MCF 10A (cell line): ENCODE measurements at regions not wholly inside any gene's neighbourhood (a gene's known extent, or its start where the extent isn't known, plus 50 kb on each side); places are given as distances from the start of the nearest gene placed in this dataset.

Experiments
- BruUV-seq: library from RNA; stranded (reverse); fragments of 400-500 nt; replicated peaks from 2 replicates; lab custom pipeline; 2021; lab: Mats Ljungman, UMichigan
- CTCF ChIA-PET: fragments of 300-600 bp; sonication (Branson Sonifier 250); formaldehyde crosslinking; extraction: SDS; loops from one replicate; lab custom pipeline; 2021; ENCODE audit warnings: antibody characterized with exemption, inconsistent platforms; lab: Yijun Ruan, JAX
- POLR2A ChIA-PET: fragments of 300-600, 350-650 bp; sonication (Branson Sonifier 250); formaldehyde crosslinking; extraction: SDS; loops from one replicate; lab custom pipeline; 2020; ENCODE audit warnings: antibody characterized with exemption, inconsistent platforms; lab: Yijun Ruan, JAX
- DNase-seq: peaks from one replicate; pipeline ENCODE4 v3.0.0-alpha.2; 2018; ENCODE audit not compliant: unreplicated experiment
- H3K27ac Mint-ChIP-seq: one replicate; pipeline ENCODE4 v1.8.0; 2022; ENCODE audit warnings: mild to moderate bottlenecking, low read depth, mixed read lengths; ENCODE audit not compliant: unreplicated experiment
- H3K27me3 Mint-ChIP-seq: one replicate; pipeline ENCODE4 v1.8.0; 2022; ENCODE audit warnings: mixed read lengths; ENCODE audit not compliant: insufficient read depth, unreplicated experiment
- H3K36me3 Mint-ChIP-seq: one replicate; pipeline ENCODE4 v1.8.0; 2022; ENCODE audit warnings: mild to moderate bottlenecking, moderate library complexity, mixed read lengths; ENCODE audit not compliant: insufficient read depth, unreplicated experiment
- H3K4me1 Mint-ChIP-seq: one replicate; pipeline ENCODE4 v1.8.0; 2022; ENCODE audit warnings: mixed read lengths; ENCODE audit not compliant: insufficient read depth, unreplicated experiment
- H3K4me3 Mint-ChIP-seq: one replicate; pipeline ENCODE4 v1.8.0; 2022; ENCODE audit warnings: mild to moderate bottlenecking, moderate library complexity, mixed read lengths; ENCODE audit not compliant: unreplicated experiment
- H3K9me3 Mint-ChIP-seq: one replicate; pipeline ENCODE4 v1.8.0; 2022; ENCODE audit warnings: mixed read lengths; ENCODE audit not compliant: unreplicated experiment
- CTCF ChIP-seq: fragments of 200-600 bp; IDR thresholded peaks from one replicate; pipeline ENCODE4 v1.8.0; 2022; ENCODE audit warnings: antibody characterized with exemption, mild to moderate bottlenecking; ENCODE audit not compliant: unreplicated experiment
- intact Hi-C: fragments of 100-400 bp; cut with micrococcal nuclease; formaldehyde crosslinking; loops from 2 replicates; pipeline ENCODE4 v1.14.1; 2022

- no peak for DNase-seq
- Mint-ChIP-seq H3K36me3 (no peaks in the 10 kb centered on the region), H3K27me3 (no peaks in the 10 kb centered on the region), H3K4me1 (no peaks in the 10 kb centered on the region), H3K9me3 (no peaks in the 10 kb centered on the region), H3K4me3 (no peak overlapping the region), H3K27ac (no peak overlapping the region)
- intact Hi-C loops: no loop called here
- no TSS peak for BruUV-seq
- POLR2A ChIA-PET: no interaction called here
- no peak for TF ChIP-seq CTCF
- CTCF ChIA-PET: interaction anchor here (0.6 kb wide), 1 partner anchor 1030 kb away, joined by 3 read pairs; no protein-coding TSS in a partner anchor
These were observed 332.0 kb downstream of the NSUN3 start for GRCh38 chr3:94394885-94395284.

- no peak for DNase-seq
- no TSS peak for BruUV-seq
- Mint-ChIP-seq H3K4me3 (no peak overlapping the region), H3K4me1 (no peaks in the 10 kb centered on the region), H3K27me3 (no peaks in the 10 kb centered on the region), H3K9me3 (no peaks in the 10 kb centered on the region), H3K36me3 (no peaks in the 10 kb centered on the region), H3K27ac (no peak overlapping the region)
- ChIA-PET POLR2A (no interaction called here), CTCF (interaction anchor here (1.0 kb wide), 1 partner anchor 12 kb away, joined by 3 read pairs; no protein-coding TSS in a partner anchor)
- TF ChIP-seq CTCF: no peak
- intact Hi-C loops: no loop called here
These were observed 333.0 kb downstream of the NSUN3 start for GRCh38 chr3:94395851-94396250.

- DNase-seq: no peak
- TF ChIP-seq CTCF: no peak
- BruUV-seq: no TSS peak
- ChIA-PET CTCF (no interaction called here), POLR2A (no interaction called here)
- intact Hi-C loops: no loop called here
- Mint-ChIP-seq H3K4me1 (no peaks in the 10 kb centered on the region), H3K4me3 (no peak overlapping the region), H3K9me3 (no peaks in the 10 kb centered on the region), H3K27ac (no peak overlapping the region), H3K27me3 (no peaks in the 10 kb centered on the region), H3K36me3 (no peaks in the 10 kb centered on the region)
These were observed 335.2 kb downstream of the NSUN3 start for GRCh38 chr3:94398036-94398435.

- H3K36me3 Mint-ChIP-seq: no peaks in the 10 kb centered on the region
- no peak overlapping the region for H3K27ac Mint-ChIP-seq
- intact Hi-C loops: no loop called here
- H3K27me3 Mint-ChIP-seq: no peaks in the 10 kb centered on the region
- BruUV-seq: no TSS peak
- ChIA-PET POLR2A (no interaction called here), CTCF (interaction anchor here (0.7 kb wide), 1 partner anchor 53 kb away, joined by 3 read pairs; no protein-coding TSS in a partner anchor)
- H3K9me3 Mint-ChIP-seq: no peaks in the 10 kb centered on the region
- H3K4me3 Mint-ChIP-seq: no peak overlapping the region
- no peak for TF ChIP-seq CTCF
- H3K4me1 Mint-ChIP-seq: no peaks in the 10 kb centered on the region
- no peak for DNase-seq
These were observed 338.6 kb downstream of the NSUN3 start for GRCh38 chr3:94401466-94401865.
